ENCODE measurements at regions not wholly inside any gene's neighbourhood (a gene's known extent, or its start where the extent isn't known, plus 50 kb on each side); places are given as distances from the start of the nearest gene placed in this dataset.

DNA sequence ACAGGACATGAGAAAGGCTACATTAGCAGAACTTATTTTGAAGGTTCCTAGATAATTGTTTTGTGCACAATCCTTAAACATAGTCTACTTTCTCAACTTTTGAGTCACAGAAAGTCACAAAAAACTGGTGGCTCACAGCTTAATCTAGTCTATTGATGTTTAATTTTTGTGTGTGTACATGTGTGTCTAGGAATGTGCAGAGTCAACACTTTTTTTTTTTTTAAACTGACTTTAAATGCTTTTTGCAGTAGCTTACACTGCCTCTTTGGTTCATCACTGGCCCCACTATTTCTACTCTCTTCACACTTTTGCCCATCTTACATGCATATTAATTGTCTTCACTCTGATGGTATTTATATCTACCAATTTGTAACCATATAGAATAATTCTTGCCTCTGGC lies 566.9 kb downstream of the BCKDHB start:
- TF ChIP-seq, protein P1, sequence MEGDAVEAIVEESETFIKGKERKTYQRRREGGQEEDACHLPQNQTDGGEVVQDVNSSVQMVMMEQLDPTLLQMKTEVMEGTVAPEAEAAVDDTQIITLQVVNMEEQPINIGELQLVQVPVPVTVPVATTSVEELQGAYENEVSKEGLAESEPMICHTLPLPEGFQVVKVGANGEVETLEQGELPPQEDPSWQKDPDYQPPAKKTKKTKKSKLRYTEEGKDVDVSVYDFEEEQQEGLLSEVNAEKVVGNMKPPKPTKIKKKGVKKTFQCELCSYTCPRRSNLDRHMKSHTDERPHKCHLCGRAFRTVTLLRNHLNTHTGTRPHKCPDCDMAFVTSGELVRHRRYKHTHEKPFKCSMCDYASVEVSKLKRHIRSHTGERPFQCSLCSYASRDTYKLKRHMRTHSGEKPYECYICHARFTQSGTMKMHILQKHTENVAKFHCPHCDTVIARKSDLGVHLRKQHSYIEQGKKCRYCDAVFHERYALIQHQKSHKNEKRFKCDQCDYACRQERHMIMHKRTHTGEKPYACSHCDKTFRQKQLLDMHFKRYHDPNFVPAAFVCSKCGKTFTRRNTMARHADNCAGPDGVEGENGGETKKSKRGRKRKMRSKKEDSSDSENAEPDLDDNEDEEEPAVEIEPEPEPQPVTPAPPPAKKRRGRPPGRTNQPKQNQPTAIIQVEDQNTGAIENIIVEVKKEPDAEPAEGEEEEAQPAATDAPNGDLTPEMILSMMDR (IDR thresholded peaks at IDR 0.05): no peak
- TF ChIP-seq POLR2A (IDR thresholded peaks at IDR 0.05): no peak
